HFF-Myc (cell line): ENCODE measurements at regions not wholly inside any gene's neighbourhood (a gene's known extent, or its start where the extent isn't known, plus 50 kb on each side); places are given as distances from the start of the nearest gene placed in this dataset.

Experiments used
- DNase-seq: peaks from one replicate; pipeline ENCODE4 v3.0.0-alpha.2; 2011; ENCODE audit warnings: low read depth; ENCODE audit errors: extremely low read depth
- H3K4me3 ChIP-seq: replicated peaks from 2 replicates; pipeline ENCODE4 v1.5.1; 2011; ENCODE audit warnings: low read depth, mild to moderate bottlenecking, control low read depth, low read length
- TF ChIP-seq, protein P1 (sequence below): IDR thresholded peaks from 2 replicates; pipeline ENCODE4 v1.5.1; 2012; ENCODE audit warnings: mild to moderate bottlenecking, low read depth, low read length, control low read depth; ENCODE audit errors: missing control alignments

DNA sequence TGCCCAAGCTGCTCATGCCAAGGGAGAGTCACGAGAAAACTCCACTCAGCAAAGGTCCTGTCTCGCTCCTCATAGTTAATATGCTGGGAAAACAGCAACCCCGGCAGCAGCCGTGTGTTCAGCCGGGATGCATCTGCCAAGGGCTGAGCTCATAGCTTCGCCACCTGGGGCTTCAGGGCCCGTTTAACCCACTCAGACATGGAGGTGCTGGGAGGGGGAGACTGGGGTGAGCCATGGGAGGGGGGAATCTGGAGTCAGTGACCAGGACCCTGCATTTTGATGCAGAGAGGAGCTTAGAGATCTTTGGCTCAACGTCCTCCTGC lies 283.4 kb downstream of the PTPRU start:
- no peak overlapping the region for H3K4me3 ChIP-seq
- DNase-seq = no peak
- TF ChIP-seq, protein P1, sequence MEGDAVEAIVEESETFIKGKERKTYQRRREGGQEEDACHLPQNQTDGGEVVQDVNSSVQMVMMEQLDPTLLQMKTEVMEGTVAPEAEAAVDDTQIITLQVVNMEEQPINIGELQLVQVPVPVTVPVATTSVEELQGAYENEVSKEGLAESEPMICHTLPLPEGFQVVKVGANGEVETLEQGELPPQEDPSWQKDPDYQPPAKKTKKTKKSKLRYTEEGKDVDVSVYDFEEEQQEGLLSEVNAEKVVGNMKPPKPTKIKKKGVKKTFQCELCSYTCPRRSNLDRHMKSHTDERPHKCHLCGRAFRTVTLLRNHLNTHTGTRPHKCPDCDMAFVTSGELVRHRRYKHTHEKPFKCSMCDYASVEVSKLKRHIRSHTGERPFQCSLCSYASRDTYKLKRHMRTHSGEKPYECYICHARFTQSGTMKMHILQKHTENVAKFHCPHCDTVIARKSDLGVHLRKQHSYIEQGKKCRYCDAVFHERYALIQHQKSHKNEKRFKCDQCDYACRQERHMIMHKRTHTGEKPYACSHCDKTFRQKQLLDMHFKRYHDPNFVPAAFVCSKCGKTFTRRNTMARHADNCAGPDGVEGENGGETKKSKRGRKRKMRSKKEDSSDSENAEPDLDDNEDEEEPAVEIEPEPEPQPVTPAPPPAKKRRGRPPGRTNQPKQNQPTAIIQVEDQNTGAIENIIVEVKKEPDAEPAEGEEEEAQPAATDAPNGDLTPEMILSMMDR = no peak

DNA sequence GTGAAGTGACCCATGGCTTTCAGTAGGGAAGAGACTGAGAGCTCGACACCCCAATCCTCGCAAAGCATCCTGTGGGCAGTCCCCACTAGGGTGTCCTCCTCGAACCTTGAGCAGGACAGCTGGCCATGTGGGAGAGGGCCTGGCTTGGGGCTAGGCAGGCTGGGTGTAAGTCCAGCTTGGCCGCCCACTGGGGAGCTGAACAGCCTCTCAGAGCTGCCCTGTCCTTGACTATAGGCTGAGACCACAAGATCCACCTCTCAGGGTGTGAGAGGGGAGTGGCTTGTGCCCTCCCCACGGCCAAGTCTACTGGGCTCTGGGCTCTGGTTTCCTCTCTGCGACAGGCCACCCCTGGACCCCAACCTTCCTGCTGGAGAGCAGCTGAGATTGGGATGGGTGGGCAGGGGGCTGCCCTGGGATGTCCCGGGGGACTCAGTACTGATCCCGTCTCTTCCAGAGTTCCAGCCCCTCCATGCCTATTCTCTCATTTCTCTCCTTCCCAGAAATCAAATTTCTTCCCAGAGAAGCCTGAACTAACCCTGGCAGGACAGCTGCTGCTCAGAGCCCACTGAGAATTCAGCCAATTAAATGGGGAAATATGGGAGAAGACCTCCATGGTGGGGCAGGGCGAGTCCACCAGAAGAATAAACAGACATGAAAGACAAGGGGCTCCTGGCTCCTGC lies 282.9 kb downstream of the PTPRU start:
- TF ChIP-seq, protein P1 = no peak
- H3K4me3 ChIP-seq = no peak overlapping the region
- DNase-seq = no peak

DNA sequence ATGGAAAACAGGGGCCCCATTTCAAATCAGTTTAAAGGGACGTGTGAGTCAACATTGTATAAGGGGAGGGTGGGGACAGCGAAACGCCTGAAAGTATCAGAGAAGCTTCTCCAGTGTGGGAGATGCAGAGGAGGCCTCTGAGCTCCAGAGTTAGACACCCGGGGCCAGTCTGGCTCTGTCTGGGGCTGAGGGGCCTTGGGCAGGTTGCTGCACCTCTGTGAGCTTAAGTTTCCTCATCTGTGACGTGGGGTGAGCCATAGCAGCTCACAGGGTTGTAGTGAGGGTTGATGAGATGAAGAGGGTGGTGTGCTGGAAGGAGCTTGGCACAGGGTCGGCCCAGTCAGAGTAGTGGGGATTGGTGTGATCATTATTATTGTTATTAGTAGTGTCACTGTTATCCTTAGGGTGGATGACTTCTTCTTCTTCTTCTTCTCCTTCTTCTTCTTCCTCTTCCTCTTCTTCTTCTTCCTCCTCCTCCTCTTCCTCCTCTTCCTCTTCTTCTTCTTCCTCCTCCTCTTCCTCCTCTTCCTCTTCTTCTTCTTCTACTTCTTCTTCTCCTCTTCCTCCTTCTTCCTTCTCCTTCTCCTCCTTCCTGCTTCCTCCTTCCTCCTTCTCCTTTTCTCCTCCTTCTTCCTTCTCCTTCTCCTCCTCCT lies 282.0 kb downstream of the PTPRU start:
- no peak for DNase-seq
- no peak overlapping the region for H3K4me3 ChIP-seq
- TF ChIP-seq, protein P1 = no peak

DNA sequence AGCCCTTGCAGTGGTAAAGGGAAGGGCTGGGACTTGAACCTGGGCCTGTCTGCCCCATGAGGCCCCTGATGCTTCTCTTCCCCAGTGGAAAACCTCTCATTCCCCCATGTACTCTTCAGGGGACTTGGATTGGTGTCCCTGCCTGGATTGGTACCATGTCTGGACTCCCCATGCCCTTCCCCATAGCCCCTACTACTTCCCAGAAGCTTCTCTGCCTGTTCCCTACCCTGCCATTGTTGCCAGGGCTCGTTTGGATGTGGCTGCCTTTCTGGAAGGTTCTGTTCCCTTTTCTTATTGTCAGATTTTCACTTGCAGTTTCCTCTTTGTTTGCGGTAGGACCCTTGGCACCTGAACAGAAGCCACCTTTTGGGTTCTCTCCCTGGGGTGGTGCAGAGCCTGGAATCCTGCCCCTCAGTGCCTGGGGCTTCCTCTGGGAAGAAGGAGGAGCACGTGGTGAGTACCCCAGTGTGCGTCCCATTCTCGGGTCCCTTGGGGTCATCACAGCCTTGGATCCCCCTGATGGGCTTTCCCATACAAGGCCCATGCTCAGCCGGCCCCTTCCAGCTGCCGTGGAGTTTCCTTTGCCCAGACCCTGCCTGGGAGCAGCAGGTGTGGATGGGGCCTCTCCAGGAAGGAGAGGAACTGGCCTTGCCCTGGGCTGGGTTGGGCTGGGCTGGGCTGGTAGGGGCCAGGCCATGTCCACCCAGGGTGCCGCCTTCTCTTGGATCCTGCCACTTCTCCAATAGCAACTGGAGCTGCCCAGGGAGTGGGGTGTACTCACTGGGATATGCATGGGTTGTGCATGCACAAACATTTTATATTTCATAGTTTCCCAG lies 281.1 kb downstream of the PTPRU start:
- no peak overlapping the region for H3K4me3 ChIP-seq
- TF ChIP-seq, protein P1 = no peak
- DNase-seq = no peak

DNA sequence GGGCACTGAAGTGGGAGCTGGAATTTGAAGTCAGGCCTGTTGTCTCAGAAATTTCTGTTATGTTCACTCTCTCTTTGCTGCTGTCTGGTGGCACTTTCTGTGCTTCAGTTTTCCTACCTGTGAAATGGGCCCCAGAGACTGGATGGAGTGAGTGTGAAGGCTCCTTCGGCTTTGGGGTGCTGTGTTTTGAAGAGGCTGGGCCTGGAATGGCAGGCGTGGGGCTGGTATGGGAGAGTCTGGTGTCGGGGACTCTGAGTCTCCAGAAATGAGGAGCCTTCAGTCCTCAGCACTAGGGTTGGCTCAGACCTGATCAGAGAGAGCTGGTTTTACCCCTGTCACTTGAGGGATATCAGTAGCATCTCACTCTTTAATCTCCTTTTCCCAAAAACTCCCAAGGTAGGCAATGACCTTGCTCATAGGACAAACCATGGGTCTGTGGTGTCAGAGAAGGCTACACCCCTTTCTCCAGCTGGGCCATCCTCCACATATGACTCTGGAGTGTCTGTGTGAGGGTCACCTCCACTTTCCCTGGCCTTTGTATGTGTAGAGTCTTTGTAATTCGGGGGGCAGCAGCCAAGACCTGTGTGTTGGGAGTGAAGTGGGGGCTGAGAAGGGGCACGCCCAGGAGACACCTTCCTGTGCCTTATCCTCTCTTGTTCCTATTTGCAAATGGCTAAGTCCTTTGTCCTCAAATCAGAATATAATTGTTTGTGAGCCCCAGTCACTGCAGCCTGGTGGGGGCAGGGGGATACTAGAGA lies 279.9 kb downstream of the PTPRU start:
- no peak for DNase-seq
- TF ChIP-seq, protein P1 = no peak

DNA sequence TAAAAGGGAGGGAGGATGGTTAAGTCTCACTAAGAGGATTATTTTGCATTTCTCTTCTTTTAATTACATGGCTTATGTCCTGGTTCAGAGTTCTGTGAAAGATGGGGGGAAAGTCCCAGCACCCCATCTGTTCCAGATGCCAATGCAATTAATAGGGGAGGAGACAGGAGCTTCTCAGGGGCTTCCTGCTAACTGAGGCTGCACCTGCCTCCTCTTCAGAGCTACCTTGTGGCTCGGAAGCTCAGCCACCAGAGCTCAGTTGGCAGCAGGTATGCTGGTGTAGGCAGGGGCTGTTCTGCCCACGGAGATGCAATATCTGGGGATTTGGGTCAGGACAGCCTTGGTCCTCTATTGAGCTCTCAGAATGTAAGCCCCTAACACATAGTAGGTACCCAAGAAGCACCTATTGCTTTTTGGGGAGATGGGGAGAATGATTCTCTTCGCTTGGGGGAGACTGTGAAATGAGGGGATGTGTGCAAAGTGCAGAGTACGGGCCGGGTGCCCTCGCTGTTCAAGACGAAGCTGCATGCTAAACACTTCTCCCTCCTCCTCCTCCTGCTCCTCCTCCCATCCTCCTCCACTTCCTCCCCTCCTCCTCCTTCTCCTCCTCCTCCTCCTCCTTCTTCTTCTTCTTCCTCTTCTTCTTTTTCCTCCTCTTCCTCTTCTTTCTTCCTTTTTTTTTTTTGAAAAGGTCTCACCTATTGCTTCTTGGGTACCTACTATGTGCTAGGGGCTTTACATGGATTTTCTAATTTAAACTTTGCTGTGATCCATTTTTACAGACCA lies 279.0 kb downstream of the PTPRU start:
- no peak overlapping the region for H3K4me3 ChIP-seq
- no peak for DNase-seq
- TF ChIP-seq, protein P1 = no peak

More for the DNA sequence above, 279.9 kb downstream of the PTPRU start:
- H3K4me3 ChIP-seq = no peak overlapping the region
